H1 (cell line): ENCODE measurements at regions not wholly inside any gene's neighbourhood (a gene's known extent, or its start where the extent isn't known, plus 50 kb on each side); places are given as distances from the start of the nearest gene placed in this dataset.

Experiments
- CBX8 ChIP-seq: fragments of 300-800, 300-1000 bp; sonication (generic); IDR thresholded peaks from 2 replicates; pipeline ENCODE4 v1.7.1; 2016; ENCODE audit warnings: low read depth, low read length, borderline replicate concordance
- HDAC6 ChIP-seq: IDR thresholded peaks from one replicate; pipeline ENCODE4 v1.7.1; 2012; ENCODE audit warnings: low read depth, mild to moderate bottlenecking, inconsistent platforms, low read length, moderate library complexity
- JUN ChIP-seq: IDR thresholded peaks from 2 replicates; pipeline ENCODE4 v1.6.1; 2011; ENCODE audit warnings: low read depth, mild to moderate bottlenecking, improper control_type of control experiment, low read length
- JUND ChIP-seq: IDR thresholded peaks from 2 replicates; pipeline ENCODE4 v1.6.1; 2011; ENCODE audit warnings: mild to moderate bottlenecking, improper control_type of control experiment, low read length
- SIRT6 ChIP-seq: IDR thresholded peaks from one replicate; pipeline ENCODE4 v1.7.1; 2012; ENCODE audit warnings: low read length, inconsistent platforms
- ZNF274 ChIP-seq: IDR thresholded peaks from 2 replicates; pipeline ENCODE4 v1.7.0; 2012; ENCODE audit warnings: low read length, borderline replicate concordance; ENCODE audit errors: extremely low read depth

- TF ChIP-seq ZNF274 (no peak), JUN (no peak), HDAC6 (no peak), SIRT6 (no peak), JUND (no peak), CBX8 (no peak)
Measured at GRCh38 chr13:66098931-66099628, 1131.1 kb downstream of the PCDH9 start (continued).
